Progenitor cell of endocrine pancreas (in vitro differentiated cells): ENCODE measurements at regions not wholly inside any gene's neighbourhood (a gene's known extent, or its start where the extent isn't known, plus 50 kb on each side); places are given as distances from the start of the nearest gene placed in this dataset.

Experiments used
- DNase-seq: peaks from one replicate; pipeline ENCODE4 v3.0.0; 2021; ENCODE audit warnings: low spot score; ENCODE audit not compliant: unreplicated experiment
- H3K27ac Mint-ChIP-seq: 2 replicates; pipeline ENCODE4 v1.8.0; 2021; ENCODE audit warnings: mild to moderate bottlenecking, moderate library complexity, mixed read lengths
- H3K27me3 Mint-ChIP-seq: 2 replicates; pipeline ENCODE4 v1.8.0; 2021; ENCODE audit warnings: mixed read lengths
- H3K36me3 Mint-ChIP-seq: 2 replicates; pipeline ENCODE4 v1.8.0; 2022; ENCODE audit warnings: mixed read lengths; ENCODE audit not compliant: insufficient read depth
- H3K4me1 Mint-ChIP-seq: 2 replicates; pipeline ENCODE4 v1.8.0; 2021; ENCODE audit warnings: low read depth, mixed read lengths
- H3K4me3 Mint-ChIP-seq: 2 replicates; pipeline ENCODE4 v1.8.0; 2021; ENCODE audit warnings: low read depth, mild to moderate bottlenecking, moderate library complexity, mixed read lengths
- H3K9me3 Mint-ChIP-seq: 2 replicates; pipeline ENCODE4 v1.8.0; 2021; ENCODE audit warnings: low read depth, mixed read lengths
- TF ChIP-seq, protein P1 (sequence below): fragments of 200-600 bp; sonication (generic); IDR thresholded peaks from one replicate; pipeline ENCODE4 v1.5.0; 2021; ENCODE audit warnings: antibody characterized with exemption, mild to moderate bottlenecking; ENCODE audit not compliant: unreplicated experiment

DNA sequence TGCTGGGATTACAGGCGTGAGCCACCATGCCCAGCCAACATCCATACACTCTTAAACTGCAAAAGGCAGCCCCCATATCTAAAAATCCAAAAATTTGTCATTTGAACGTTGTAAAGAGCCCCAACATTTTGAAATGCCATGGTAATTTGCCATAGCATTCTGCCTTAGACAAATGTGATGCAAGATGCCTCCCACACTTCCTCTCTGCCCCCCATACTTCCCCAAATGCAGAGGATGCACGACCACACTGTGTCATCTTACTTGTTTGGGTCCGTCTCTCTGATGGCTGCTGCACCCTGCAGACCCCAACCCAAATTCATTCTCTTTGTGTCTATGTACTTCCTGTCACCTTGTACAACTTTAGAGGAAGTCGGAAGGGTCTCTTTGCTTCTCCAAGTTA is 1125.6 kb upstream of the AUTS2 start:
- H3K36me3 Mint-ChIP-seq, result no peaks in the 10 kb centered on the region
- H3K27me3 Mint-ChIP-seq, result peaks cover 33% of the 10 kb centered on the region
- DNase-seq, result no peak
- no peak overlapping the region for H3K27ac Mint-ChIP-seq
- no peaks in the 10 kb centered on the region for H3K9me3 Mint-ChIP-seq
- H3K4me1 Mint-ChIP-seq, result peaks cover 11% of the 10 kb centered on the region
- no peak overlapping the region for H3K4me3 Mint-ChIP-seq
- TF ChIP-seq, protein P1, sequence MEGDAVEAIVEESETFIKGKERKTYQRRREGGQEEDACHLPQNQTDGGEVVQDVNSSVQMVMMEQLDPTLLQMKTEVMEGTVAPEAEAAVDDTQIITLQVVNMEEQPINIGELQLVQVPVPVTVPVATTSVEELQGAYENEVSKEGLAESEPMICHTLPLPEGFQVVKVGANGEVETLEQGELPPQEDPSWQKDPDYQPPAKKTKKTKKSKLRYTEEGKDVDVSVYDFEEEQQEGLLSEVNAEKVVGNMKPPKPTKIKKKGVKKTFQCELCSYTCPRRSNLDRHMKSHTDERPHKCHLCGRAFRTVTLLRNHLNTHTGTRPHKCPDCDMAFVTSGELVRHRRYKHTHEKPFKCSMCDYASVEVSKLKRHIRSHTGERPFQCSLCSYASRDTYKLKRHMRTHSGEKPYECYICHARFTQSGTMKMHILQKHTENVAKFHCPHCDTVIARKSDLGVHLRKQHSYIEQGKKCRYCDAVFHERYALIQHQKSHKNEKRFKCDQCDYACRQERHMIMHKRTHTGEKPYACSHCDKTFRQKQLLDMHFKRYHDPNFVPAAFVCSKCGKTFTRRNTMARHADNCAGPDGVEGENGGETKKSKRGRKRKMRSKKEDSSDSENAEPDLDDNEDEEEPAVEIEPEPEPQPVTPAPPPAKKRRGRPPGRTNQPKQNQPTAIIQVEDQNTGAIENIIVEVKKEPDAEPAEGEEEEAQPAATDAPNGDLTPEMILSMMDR, result no peak

DNA sequence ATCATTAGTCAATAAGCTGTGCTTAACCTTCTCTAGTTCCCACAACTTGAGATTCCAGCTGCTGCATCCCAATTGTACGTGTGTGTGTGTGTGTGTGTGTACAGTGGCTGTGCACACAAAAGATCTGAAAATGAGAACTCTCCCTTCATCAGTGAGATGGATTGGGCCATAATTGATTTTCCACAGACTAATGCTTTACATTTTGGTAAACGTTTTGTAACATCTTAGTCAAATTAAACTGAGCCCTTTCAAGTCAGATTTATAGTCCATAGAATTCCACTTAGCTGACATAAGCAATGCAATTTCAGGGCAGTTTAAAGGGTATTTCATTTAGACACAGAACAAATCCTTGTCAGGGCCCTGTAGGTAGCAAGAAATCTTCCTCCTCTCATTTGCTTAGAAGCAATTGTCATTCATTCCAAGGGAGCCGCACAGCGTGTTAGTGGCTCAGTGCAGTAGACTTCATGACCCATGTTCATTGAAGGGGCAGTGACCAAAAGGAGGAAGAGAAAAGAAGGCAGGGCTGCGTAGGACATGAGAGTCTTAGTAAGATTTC is 1123.5 kb upstream of the AUTS2 start:
- no peak overlapping the region for H3K4me3 Mint-ChIP-seq
- peaks cover 11% of the 10 kb centered on the region for H3K4me1 Mint-ChIP-seq
- TF ChIP-seq, protein P1, result no peak
- H3K36me3 Mint-ChIP-seq, result no peaks in the 10 kb centered on the region
- H3K27ac Mint-ChIP-seq, result peak overlapping the region; percentile 30
- H3K27me3 Mint-ChIP-seq, result peaks cover 25% of the 10 kb centered on the region
- no peak for DNase-seq
- H3K9me3 Mint-ChIP-seq, result no peaks in the 10 kb centered on the region

DNA sequence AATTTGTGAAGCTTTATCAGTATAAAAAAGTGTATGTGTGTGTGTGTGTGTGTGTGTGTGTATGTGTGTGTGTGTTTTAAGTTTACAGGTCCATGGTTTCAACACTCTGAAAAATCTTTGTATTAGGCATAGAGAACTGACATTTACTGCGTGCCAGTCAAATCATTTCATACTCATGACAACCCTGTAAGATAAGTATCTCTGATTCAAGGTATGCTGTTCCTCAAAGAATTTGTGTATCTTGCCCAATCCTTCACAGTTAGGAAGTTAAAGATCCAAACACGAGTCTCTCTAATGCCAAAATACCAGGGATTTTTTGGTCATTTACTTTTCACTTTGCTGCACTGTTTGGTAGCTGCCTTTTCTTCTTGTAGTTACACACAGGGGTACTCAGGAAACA is 1121.3 kb upstream of the AUTS2 start:
- H3K27me3 Mint-ChIP-seq, result peaks cover 19% of the 10 kb centered on the region
- H3K4me1 Mint-ChIP-seq, result peaks cover 11% of the 10 kb centered on the region
- TF ChIP-seq, protein P1, result no peak
- no peaks in the 10 kb centered on the region for H3K36me3 Mint-ChIP-seq
- no peak overlapping the region for H3K4me3 Mint-ChIP-seq
- DNase-seq, result no peak
- no peaks in the 10 kb centered on the region for H3K9me3 Mint-ChIP-seq
- no peak overlapping the region for H3K27ac Mint-ChIP-seq

DNA sequence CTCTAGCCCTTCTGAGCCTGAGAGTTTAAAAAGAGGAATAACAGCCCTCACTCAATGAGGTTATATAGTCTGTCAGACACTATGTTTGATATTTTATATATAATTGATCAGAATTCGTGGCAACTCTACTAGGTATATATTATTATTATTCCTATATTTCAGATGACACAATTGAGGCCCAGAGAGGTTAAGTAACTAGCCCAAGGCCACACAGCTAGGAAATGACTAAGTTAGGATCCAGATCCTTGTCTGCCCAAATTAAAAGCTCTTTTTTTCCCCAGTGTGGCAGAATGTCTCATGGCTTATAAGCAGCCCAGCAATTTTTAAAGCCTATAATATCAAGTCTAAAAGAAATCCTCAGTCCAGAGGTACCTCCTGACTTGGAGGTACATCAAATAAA is 1119.9 kb upstream of the AUTS2 start:
- no peaks in the 10 kb centered on the region for H3K9me3 Mint-ChIP-seq
- H3K4me3 Mint-ChIP-seq, result no peak overlapping the region
- TF ChIP-seq, protein P1, result no peak
- peaks cover 19% of the 10 kb centered on the region for H3K27me3 Mint-ChIP-seq
- H3K4me1 Mint-ChIP-seq, result peaks cover 11% of the 10 kb centered on the region
- H3K36me3 Mint-ChIP-seq, result no peaks in the 10 kb centered on the region
- H3K27ac Mint-ChIP-seq, result no peak overlapping the region
- DNase-seq, result no peak

DNA sequence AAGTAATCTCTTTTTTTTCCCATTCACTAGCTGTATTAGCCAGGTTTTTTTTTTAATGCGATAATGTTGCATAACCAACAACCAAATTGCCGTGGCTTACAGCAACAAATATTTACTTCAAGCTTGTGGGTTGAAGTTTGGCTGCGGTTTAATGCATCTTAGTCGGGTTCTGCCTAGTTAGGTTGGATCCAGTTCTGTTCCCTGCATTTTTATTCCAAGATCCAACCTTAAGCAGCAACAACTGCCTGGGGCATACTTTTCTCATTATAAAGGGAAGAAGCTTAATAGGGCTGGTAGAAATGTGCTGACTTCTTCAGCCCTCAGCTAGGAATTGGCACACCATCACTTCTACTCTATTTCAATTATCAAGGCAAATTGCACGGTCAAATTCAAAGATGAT is 1115.5 kb upstream of the AUTS2 start:
- TF ChIP-seq, protein P1, result no peak
- no peaks in the 10 kb centered on the region for H3K27me3 Mint-ChIP-seq
- no peak for DNase-seq
- H3K27ac Mint-ChIP-seq, result no peak overlapping the region
- H3K9me3 Mint-ChIP-seq, result no peaks in the 10 kb centered on the region
- no peak overlapping the region for H3K4me3 Mint-ChIP-seq
- no peaks in the 10 kb centered on the region for H3K36me3 Mint-ChIP-seq
- H3K4me1 Mint-ChIP-seq, result no peaks in the 10 kb centered on the region
